ENCODE measurements at regions not wholly inside any gene's neighbourhood (a gene's known extent, or its start where the extent isn't known, plus 50 kb on each side); places are given as distances from the start of the nearest gene placed in this dataset.

DNA sequence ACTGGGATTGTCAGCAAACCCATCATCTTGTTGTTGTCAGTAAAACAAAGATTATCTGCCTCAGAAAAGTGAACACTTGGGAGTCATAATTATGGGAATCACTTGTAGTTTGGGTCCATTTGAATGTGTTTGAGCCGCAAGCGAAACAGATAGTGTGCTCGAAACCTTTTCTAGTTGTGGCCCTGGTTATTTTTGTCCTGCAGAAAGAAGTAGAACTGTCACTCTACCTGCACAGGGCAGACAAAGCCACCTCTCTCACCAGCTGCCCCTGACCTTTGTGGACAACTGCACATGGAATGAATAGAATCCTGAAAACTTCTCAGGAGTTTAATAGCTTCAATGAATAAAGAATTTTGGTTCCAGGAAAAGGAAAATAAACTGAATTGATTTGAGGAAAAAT is 156.1 kb upstream of the CHD6 start:
- Histone ChIP-seq H3K4me3 (replicated peaks; ENCODE audit: insufficient read depth, low read length) (no peak overlapping the region), H3K27me3 (ENCODE audit: insufficient read depth, poor library complexity, severe bottlenecking) (peaks cover 2% of the 10 kb centered on the region), H3K27ac (replicated peaks) (no peak overlapping the region)
- no peak for DNase-seq (ENCODE audit: low read depth in 1 of 2, low spot score in 1 of 2)
- TF ChIP-seq GABPA (IDR thresholded peaks at IDR 0.05; ENCODE audit: low read depth): no peak
- no peak for TF ChIP-seq SPI1 (IDR thresholded peaks at IDR 0.05; ENCODE audit: borderline replicate concordance, low read depth)
- TF ChIP-seq POLR2AphosphoS5 (IDR thresholded peaks at IDR 0.05; ENCODE audit: low read depth): no peak
- TF ChIP-seq, protein P1, sequence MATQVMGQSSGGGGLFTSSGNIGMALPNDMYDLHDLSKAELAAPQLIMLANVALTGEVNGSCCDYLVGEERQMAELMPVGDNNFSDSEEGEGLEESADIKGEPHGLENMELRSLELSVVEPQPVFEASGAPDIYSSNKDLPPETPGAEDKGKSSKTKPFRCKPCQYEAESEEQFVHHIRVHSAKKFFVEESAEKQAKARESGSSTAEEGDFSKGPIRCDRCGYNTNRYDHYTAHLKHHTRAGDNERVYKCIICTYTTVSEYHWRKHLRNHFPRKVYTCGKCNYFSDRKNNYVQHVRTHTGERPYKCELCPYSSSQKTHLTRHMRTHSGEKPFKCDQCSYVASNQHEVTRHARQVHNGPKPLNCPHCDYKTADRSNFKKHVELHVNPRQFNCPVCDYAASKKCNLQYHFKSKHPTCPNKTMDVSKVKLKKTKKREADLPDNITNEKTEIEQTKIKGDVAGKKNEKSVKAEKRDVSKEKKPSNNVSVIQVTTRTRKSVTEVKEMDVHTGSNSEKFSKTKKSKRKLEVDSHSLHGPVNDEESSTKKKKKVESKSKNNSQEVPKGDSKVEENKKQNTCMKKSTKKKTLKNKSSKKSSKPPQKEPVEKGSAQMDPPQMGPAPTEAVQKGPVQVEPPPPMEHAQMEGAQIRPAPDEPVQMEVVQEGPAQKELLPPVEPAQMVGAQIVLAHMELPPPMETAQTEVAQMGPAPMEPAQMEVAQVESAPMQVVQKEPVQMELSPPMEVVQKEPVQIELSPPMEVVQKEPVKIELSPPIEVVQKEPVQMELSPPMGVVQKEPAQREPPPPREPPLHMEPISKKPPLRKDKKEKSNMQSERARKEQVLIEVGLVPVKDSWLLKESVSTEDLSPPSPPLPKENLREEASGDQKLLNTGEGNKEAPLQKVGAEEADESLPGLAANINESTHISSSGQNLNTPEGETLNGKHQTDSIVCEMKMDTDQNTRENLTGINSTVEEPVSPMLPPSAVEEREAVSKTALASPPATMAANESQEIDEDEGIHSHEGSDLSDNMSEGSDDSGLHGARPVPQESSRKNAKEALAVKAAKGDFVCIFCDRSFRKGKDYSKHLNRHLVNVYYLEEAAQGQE (IDR thresholded peaks at IDR 0.05; ENCODE audit: insufficient replicate concordance, low read depth): no peak
- TF ChIP-seq, protein P2, sequence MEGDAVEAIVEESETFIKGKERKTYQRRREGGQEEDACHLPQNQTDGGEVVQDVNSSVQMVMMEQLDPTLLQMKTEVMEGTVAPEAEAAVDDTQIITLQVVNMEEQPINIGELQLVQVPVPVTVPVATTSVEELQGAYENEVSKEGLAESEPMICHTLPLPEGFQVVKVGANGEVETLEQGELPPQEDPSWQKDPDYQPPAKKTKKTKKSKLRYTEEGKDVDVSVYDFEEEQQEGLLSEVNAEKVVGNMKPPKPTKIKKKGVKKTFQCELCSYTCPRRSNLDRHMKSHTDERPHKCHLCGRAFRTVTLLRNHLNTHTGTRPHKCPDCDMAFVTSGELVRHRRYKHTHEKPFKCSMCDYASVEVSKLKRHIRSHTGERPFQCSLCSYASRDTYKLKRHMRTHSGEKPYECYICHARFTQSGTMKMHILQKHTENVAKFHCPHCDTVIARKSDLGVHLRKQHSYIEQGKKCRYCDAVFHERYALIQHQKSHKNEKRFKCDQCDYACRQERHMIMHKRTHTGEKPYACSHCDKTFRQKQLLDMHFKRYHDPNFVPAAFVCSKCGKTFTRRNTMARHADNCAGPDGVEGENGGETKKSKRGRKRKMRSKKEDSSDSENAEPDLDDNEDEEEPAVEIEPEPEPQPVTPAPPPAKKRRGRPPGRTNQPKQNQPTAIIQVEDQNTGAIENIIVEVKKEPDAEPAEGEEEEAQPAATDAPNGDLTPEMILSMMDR (IDR thresholded peaks at IDR 0.05; ENCODE audit: insufficient read depth, low read length): no peak

DNA sequence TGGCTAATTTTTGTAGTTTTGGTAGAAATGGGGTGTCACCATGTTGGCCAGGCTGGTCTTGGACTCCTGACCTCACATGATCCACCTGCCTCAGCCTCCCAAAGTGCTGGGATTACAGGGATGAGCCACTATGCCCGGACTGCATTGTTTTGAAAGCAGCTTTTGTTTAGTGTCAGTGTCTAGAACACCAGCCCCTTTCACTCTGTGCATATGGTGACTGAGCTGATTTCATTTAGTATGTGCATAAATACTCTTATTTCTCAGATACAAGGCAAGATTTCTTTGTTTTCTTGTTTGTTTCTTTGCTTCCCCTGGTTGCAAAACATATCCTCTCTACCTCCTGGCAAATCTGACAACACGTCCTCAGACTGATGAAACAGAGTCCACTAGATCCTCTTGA is 152.8 kb upstream of the CHD6 start:
- DNase-seq (ENCODE audit: low read depth in 1 of 2, low spot score in 1 of 2): no peak
- Histone ChIP-seq H3K27ac (replicated peaks) (no peak overlapping the region), H3K27me3 (ENCODE audit: insufficient read depth, poor library complexity, severe bottlenecking) (peaks cover 2% of the 10 kb centered on the region), H3K4me3 (replicated peaks; ENCODE audit: insufficient read depth, low read length) (no peak overlapping the region)
- TF ChIP-seq GABPA (IDR thresholded peaks at IDR 0.05; ENCODE audit: low read depth) (no peak), POLR2AphosphoS5 (IDR thresholded peaks at IDR 0.05; ENCODE audit: low read depth) (no peak), SPI1 (IDR thresholded peaks at IDR 0.05; ENCODE audit: borderline replicate concordance, low read depth) (no peak)
- TF ChIP-seq, protein P1 (IDR thresholded peaks at IDR 0.05; ENCODE audit: insufficient replicate concordance, low read depth): no peak
- TF ChIP-seq, protein P2 (IDR thresholded peaks at IDR 0.05; ENCODE audit: insufficient read depth, low read length): no peak

DNA sequence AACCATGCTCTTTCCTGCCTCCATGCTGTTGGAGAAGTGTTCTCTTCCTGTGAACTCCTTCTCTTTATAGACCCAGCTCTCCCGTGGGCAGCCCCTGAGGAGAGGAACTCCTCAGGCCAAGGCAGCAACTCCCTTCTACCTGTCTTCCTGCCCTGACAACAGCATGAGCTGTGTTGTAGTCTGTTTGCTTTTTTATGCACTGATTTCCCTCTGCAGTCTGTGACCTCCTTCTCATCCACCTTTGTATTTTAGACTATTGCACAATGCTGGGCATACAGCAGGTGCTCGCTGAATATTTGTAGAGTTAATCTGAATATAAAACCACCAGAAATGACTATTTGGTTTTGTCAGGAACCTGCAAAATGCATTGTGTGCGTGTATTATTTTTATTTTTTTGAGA is 152.2 kb upstream of the CHD6 start:
- Histone ChIP-seq H3K27me3 (ENCODE audit: insufficient read depth, poor library complexity, severe bottlenecking) (peaks cover 2% of the 10 kb centered on the region), H3K4me3 (replicated peaks; ENCODE audit: insufficient read depth, low read length) (no peak overlapping the region), H3K27ac (replicated peaks) (no peak overlapping the region)
- no peak for TF ChIP-seq SPI1 (IDR thresholded peaks at IDR 0.05; ENCODE audit: borderline replicate concordance, low read depth)
- no peak for DNase-seq (ENCODE audit: low read depth in 1 of 2, low spot score in 1 of 2)

DNA sequence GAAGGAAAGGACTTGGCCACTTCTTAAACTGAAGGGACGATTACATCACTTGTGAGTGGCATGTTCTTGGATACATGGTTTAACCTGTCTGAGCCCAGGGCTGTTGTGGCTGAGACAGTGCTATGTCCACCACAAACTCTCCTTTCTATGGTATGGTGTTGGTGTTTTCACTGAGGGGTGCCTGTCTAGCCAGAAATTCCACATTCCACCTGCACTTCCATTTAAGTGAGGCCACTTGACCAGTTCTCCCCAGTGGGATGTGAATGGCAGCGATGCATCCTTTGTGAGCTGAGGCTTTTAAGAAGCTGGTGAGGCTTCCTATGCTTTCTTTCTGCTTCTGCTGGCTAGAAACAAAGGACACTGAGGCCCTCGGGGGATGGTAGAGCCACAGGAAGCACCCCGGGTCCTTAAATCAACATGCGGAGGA is 151.4 kb upstream of the CHD6 start:
- Histone ChIP-seq H3K27ac (replicated peaks) (no peak overlapping the region), H3K4me3 (replicated peaks; ENCODE audit: insufficient read depth, low read length) (no peak overlapping the region), H3K27me3 (ENCODE audit: insufficient read depth, poor library complexity, severe bottlenecking) (peaks cover 2% of the 10 kb centered on the region)
- no peak for DNase-seq (ENCODE audit: low read depth in 1 of 2, low spot score in 1 of 2)
- TF ChIP-seq SPI1 (IDR thresholded peaks at IDR 0.05; ENCODE audit: borderline replicate concordance, low read depth) (no peak), GABPA (IDR thresholded peaks at IDR 0.05; ENCODE audit: low read depth) (no peak), POLR2AphosphoS5 (IDR thresholded peaks at IDR 0.05; ENCODE audit: low read depth) (no peak)
- TF ChIP-seq, protein P2 (IDR thresholded peaks at IDR 0.05; ENCODE audit: insufficient read depth, low read length): no peak
- TF ChIP-seq, protein P1 (IDR thresholded peaks at IDR 0.05; ENCODE audit: insufficient replicate concordance, low read depth): no peak

Data from HL-60 (cell line).